Stomach (tissue), 4 donors: ENCODE measurements at regions not wholly inside any gene's neighbourhood (a gene's known extent, or its start where the extent isn't known, plus 50 kb on each side); places are given as distances from the start of the nearest gene placed in this dataset.

Source experiments
- EP300 ChIP-seq: sonication (generic); formaldehyde crosslinking; IDR thresholded peaks from one replicate; pipeline ENCODE4 v1.6.1; 2017; ENCODE audit warnings: antibody characterized with exemption
- POLR2A ChIP-seq, 4 donors: fragments of 450-650 bp; IDR thresholded peaks; one replicate each; pipeline ENCODE4 v1.6.1; 2016; ENCODE audit warnings: antibody characterized with exemption in 4 of 4, control low read depth in 2 of 4, mild to moderate bottlenecking in 1 of 4, moderate library complexity in 1 of 4
- POLR2AphosphoS5 ChIP-seq, 3 donors: sonication (generic); formaldehyde crosslinking; IDR thresholded peaks; one replicate each; pipeline ENCODE4 v1.6.1; 2016; ENCODE audit warnings: antibody characterized with exemption in 3 of 3
- TF ChIP-seq, protein P1 (sequence below), 7 experiments: fragments of 450-650 bp in 4 of 7; fragments of 200-600 bp in 3 of 7; sonication (generic) in 3 of 7; IDR thresholded peaks; one replicate each; pipeline ENCODE4 v1.5.1; 2016 to 2019; ENCODE audit warnings: antibody characterized with exemption in 7 of 7, control low read depth in 2 of 7, mild to moderate bottlenecking in 1 of 7

DNA sequence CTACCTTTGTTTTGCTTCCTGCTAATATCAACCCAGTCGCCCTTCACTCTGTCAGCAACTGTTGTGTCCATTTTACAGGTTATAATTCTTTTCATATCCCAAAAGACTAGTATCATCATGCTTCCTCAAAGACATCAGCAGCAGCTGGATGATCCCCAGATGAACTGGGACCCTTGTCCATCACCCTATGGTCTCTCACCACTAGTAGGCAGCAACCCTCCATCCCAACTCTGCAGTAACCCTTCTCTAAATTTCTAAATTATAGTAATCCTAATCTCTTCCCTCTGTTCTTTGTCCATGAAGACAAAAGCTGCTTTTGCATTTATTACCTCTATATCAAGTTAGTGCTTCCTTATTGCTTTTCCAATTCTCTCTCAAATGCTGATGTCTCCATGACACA, 1025.8 kb downstream of the FAM181B start:
- TF ChIP-seq, protein P1, sequence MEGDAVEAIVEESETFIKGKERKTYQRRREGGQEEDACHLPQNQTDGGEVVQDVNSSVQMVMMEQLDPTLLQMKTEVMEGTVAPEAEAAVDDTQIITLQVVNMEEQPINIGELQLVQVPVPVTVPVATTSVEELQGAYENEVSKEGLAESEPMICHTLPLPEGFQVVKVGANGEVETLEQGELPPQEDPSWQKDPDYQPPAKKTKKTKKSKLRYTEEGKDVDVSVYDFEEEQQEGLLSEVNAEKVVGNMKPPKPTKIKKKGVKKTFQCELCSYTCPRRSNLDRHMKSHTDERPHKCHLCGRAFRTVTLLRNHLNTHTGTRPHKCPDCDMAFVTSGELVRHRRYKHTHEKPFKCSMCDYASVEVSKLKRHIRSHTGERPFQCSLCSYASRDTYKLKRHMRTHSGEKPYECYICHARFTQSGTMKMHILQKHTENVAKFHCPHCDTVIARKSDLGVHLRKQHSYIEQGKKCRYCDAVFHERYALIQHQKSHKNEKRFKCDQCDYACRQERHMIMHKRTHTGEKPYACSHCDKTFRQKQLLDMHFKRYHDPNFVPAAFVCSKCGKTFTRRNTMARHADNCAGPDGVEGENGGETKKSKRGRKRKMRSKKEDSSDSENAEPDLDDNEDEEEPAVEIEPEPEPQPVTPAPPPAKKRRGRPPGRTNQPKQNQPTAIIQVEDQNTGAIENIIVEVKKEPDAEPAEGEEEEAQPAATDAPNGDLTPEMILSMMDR (IDR thresholded peaks at IDR 0.05): no peak
- TF ChIP-seq POLR2A (IDR thresholded peaks at IDR 0.05) (no peak), EP300 (no peak), POLR2AphosphoS5 (IDR thresholded peaks at IDR 0.05) (no peak)
